ENCODE measurements at regions not wholly inside any gene's neighbourhood (a gene's known extent, or its start where the extent isn't known, plus 50 kb on each side); places are given as distances from the start of the nearest gene placed in this dataset.

DNA sequence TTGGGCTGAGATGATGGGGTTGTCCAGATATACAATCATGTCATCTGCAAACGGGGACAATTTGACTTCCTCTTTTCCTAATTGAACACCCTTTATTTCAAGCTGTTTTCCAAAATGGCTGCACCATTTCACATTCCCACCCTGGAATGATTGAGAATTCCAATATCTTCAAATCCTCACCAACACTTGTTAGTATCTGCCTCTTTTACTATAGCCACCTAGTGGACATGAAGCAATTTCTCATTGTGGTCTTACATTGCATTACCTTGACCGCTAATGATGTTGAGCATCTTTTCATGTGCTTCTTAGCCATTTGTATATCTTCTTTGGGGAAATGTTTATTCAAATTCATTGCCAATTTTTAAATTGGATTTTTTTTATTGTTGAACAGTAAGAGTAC lies 364.8 kb downstream of the SMARCA1 start:
- no peak for TF ChIP-seq EZH2 (IDR thresholded peaks at IDR 0.05)
- TF ChIP-seq POLR2AphosphoS5 (IDR thresholded peaks at IDR 0.05; ENCODE audit: borderline replicate concordance, low read depth, low read length): no peak
- no peak for TF ChIP-seq FOXP2 (optimal IDR thresholded peaks at IDR 0.05; ENCODE audit: control extremely low read depth, extremely low read length, insufficient read depth)

All from SK-N-MC (cell line).